GM20431 (cell line): ENCODE measurements at regions not wholly inside any gene's neighbourhood (a gene's known extent, or its start where the extent isn't known, plus 50 kb on each side); places are given as distances from the start of the nearest gene placed in this dataset.

Experiments
- in situ Hi-C: fragments of 300-500 bp; cut with MseI, MboI; formaldehyde crosslinking; loops from one replicate; pipeline ENCODE4 v1.15.0; 2020; ENCODE audit warnings: low sequenced_read_pairs; ENCODE audit not compliant: unreplicated experiment

- in situ Hi-C loops, result no loop called here
Measured at GRCh38 chr2:16314691-16315457, 350.8 kb downstream of the CYRIA start.

GRCh38 chr2:16314001-16314400, 351.6 kb downstream of the CYRIA start:
- in situ Hi-C loops, result no loop called here

GRCh38 chr2:16313235-16313975, 352.2 kb downstream of the CYRIA start:
- in situ Hi-C loops, result no loop called here

DNA sequence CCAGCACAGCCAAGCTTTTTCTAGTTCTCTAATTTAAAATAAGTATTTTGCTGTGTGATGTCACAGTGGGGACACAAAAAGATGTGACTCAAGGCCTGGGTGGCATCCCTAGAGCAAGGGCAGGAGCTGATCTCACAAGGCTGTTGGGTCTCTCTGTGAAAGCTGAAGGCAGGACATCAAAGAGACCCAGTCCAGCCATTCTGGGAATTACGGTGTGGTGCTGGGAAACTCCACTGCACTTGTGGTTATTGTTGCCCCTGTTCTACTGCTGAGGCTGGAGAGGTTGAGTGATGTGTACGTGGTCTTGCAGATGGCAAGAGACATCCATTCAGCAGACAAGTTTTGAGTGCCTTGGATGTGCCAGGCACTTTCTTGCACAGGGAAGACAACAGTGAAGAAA, 352.9 kb downstream of the CYRIA start:
- in situ Hi-C loops, result no loop called here

GRCh38 chr2:16311521-16312440, 353.9 kb downstream of the CYRIA start:
- in situ Hi-C loops, result no loop called here

GRCh38 chr2:16308816-16309215, 356.8 kb downstream of the CYRIA start:
- in situ Hi-C loops, result no loop called here

DNA sequence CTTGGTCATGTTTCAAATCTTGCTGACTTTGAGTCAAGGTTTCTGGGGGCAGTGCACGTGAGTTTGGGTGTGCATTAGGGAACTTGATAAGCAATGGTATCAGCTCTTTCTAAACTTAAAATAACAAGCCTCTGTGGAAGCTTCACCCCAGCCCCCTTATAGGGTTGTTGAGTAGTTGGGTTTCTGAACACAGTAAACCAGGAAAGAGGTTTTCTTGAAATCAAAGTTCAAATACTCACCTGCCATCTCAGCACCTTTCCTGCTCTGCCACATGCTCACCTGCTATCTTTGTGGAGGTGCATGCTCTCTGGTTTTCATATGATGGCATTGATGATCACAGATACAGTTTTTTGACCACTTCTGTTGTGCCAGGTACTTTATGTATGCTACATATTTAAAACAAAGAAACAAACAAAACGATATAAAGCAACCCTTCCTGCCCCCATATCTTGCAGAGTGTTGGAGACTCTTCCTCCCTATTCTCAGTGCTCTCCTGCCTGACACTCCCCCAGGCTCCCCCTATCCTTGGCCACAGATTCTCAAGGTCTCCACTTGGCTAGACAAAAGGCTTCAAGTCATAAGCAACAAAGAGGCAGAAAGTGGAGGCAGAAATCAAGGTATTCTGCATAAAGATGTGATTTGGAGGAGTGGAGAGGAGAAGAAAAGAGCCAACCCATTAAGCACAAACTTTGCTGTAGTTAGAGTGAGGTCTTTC, 360.6 kb downstream of the CYRIA start:
- in situ Hi-C loops, result no loop called here

GRCh38 chr2:16303761-16304160, 361.9 kb downstream of the CYRIA start:
- in situ Hi-C loops, result no loop called here

GRCh38 chr2:16303273-16303577, 362.4 kb downstream of the CYRIA start:
- in situ Hi-C loops, result no loop called here

DNA sequence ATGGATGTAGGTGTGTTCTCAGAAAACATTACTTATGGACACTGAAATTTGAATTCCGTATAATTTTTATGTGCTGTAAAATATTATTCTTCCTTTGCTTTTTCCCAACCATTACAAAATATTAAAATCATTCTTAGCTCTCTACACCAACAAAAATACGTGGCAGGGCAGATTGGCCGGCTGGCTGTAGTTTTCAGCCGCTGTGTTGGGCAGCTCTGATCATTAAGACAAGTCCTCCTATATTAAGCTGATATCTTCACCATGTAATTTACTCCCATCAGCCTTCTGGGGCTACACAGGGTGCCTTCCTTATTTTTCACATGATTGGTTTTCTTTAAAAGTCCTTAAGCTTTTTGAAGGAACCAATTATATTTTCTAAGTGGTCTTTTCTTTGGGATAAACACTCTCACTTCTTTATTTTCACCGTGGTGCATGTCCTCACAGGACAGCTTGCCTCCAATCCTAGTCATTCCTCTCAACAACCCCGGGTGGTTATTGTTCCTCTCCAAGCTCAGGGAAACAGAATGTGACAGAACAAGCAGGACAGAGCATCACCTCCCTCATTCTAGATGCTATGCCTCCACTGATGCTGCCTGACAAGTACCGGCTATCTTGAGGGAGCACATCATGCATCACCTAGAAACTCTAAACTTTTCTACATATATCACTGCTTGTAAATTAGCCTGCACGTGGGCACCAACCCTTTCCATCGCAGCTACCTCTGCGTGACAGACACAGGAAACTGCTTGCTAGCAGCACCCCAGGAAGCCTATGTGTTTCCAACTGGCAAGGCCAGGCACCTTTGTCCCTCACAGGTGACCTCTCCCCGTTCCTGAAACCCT, 362.3 kb downstream of the MYCN start:
- in situ Hi-C loops, result no loop called here

- in situ Hi-C loops, result no loop called here
Measured at GRCh38 chr2:16301961-16302360, 361.6 kb downstream of the MYCN start.

DNA sequence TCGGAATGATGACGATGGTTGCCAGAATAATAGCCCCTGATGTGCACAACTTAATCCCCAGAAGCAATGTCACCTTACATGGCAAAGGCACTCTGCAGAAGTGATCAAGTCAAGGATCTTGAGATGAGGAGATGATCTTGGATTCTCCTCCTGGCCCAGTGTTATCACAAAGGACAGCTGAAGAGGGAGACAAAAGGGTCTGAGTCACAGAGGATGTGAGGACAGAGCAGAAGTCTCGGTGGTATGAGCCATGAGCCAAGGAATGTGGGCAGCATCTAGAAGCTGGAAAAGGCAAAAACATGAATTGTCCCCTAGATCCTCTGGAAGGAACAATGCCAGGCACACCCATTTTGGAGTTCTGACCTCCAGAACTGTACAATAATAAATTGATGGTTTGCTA, 358.5 kb downstream of the MYCN start:
- in situ Hi-C loops, result no loop called here

- in situ Hi-C loops, result no loop called here
Measured at GRCh38 chr2:16296331-16297250, 356.2 kb downstream of the MYCN start.

GRCh38 chr2:16296038-16296290, 355.6 kb downstream of the MYCN start:
- in situ Hi-C loops, result no loop called here

GRCh38 chr2:16294791-16295190, 354.4 kb downstream of the MYCN start:
- in situ Hi-C loops, result no loop called here

DNA sequence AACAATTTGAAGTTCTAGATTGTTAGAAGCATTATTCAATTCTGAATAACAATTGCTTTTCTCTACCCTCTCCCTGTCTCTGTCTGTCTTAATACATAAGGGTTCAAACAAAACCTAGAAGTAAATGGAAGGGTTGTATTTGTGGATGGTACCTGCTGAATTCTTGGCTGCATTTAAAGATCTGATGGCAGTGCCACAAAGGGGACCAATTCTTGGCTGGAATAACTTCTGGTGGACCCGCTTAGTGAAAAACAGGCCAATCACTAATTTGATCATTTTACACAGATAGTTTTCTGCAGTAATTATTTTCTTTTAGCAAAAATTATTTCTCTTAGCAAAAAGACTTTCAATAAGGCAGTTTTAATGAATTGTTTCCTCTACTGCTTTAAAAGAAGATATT, 353.5 kb downstream of the MYCN start:
- in situ Hi-C loops, result no loop called here

DNA sequence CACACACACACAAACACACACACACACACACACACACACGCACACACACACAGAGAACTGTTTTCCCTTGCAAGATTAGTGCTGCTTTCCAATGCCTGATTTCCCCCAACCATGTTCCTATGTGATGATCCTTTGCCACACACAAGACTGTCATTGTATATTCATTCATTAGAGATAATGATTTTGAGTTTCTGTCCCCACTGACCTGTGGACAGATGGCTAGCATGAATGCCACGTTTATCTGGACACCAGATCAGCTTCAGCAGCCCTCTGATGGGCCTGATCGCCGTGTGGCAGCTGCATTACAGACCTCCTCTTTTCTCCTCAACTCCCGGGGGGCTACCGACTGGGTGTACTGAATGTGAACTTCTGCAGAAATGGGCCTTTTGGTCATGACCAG, 353.0 kb downstream of the MYCN start:
- in situ Hi-C loops, result no loop called here

DNA sequence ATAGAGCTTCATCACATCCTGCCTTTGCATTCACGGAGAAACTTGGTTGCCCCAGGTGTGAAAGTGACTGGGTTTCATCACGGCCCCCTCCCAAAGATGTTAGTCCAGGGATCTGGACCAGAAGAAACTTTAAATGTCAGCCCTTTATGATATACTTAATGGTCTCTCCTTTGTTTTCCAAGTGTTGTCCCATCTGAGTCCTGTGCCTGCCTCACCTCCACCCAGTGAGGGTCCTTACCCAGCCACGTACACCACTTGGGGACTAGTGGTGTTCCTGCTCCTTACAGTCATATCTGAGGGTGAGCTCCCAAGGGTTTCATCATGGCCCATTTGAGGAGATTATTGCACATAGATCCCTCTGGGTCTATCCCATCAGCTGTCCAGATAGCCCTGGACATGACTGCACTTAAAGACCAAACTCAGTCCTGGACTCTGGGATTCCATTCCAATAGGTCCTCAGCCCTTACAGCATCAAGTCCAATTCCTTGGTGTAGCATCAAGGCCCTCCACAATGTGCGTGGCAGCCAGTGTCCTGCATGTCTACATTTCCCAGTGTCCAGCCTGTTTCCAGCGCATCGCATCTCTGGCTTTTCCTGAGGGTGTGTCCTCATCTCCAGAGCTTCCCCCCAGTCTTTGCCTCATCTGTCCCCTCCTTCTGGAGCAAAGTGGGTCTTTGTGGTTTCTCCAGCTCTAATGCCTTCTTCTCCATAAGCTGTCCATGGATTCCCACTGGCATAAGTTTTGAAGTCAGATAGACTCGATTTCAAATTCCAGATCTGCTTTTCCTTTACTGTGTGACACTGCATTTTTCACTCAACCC, 351.6 kb downstream of the MYCN start:
- in situ Hi-C loops, result no loop called here
